ENCODE measurements at regions not wholly inside any gene's neighbourhood (a gene's known extent, or its start where the extent isn't known, plus 50 kb on each side); places are given as distances from the start of the nearest gene placed in this dataset.

DNA sequence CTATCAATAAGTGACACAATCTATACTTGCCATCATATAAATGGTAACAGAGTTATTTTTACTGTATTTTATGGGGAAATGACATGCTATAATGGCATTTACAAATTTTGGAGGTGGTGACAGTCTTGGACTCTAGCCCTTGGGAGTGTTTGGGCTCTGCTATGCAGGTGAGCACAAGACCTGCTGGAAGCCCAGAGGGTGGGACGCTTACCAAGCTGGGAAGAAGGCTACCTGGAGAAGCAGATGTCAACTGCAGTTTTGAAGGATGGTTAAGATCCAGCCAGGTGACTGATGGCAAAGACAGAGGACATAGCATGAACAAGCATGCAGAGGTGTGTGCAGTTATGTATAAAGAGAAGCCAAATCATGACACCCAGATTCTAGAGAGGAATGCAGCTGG lies 346.9 kb downstream of the MYCN start:
- in situ Hi-C loops (cut with HindIII; ENCODE audit: low pct_unique_long_range_greater_than_20kb, low sequenced_read_pairs) = no loop called here

DNA sequence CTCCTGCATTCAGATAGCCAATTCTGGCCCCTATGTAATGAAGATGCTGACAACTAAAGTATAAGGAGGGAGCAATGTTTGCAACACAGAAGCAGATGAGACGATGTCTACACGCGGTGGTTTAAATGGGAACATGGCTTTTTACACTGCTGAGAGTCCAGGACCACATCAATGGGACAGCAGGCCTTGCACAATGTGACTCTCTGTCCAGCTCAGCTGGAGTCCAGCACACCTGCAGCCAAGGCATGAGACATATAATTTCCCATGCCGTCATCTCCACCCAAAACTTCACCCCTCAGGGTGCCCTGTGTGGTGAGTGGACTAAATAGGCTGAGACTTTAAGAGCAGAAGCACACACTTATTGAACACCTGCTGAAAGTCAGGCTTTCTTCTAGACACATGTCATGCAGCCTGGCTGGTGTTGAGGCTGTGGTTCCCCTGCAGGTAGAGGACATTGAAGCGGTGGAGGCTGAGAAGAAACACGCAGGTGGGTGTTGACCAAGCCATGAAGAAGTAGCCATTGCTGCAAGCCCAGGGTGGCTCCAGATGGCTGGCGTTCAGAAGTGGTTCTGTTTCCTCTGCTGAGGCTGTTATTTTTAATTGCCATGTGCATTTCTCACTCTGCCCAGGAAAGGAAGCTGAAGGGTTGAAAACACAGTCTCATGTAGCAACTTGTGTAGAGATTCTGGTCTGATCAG lies 345.6 kb downstream of the MYCN start:
- in situ Hi-C loops (cut with HindIII; ENCODE audit: low pct_unique_long_range_greater_than_20kb, low sequenced_read_pairs) = no loop called here
- no peak for DNase-seq (ENCODE audit: low read depth)

More for the DNA sequence above, 346.9 kb downstream of the MYCN start:
- no peak for DNase-seq (ENCODE audit: low read depth)

DNA sequence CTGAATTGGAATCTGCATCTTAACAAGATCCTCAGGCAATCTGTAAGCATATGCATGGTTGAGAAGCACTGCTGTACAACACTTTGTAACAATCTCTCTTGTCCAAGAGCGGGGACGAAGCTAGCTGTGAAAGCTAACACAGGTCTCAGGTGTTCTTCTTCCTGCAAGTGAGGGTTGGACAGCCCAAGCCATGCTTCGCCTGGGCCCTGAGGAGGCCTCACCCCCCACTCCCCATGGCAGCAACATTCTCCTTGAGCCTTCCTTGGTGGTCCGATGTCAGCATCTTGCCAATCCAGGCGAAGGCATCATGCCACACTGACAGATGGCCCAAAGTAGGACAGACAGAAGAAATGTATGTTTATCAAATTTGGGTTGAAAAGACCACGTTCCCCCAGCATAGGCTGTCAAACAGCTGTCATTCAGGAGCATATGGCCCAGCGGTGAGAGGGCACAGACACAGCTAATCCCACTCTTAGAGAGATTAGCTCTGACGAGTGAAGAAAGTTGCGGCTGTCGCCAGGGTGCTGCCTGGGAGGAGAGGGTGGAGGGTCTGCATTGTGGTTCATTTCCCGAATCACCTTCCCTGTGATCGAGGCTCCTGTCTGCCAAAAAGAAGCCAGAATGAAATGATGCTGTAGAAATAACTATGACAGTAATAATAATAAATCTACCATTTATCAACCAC lies 344.7 kb downstream of the MYCN start:
- in situ Hi-C loops (cut with HindIII; ENCODE audit: low pct_unique_long_range_greater_than_20kb, low sequenced_read_pairs) = no loop called here
- no peak for DNase-seq (ENCODE audit: low read depth)

DNA sequence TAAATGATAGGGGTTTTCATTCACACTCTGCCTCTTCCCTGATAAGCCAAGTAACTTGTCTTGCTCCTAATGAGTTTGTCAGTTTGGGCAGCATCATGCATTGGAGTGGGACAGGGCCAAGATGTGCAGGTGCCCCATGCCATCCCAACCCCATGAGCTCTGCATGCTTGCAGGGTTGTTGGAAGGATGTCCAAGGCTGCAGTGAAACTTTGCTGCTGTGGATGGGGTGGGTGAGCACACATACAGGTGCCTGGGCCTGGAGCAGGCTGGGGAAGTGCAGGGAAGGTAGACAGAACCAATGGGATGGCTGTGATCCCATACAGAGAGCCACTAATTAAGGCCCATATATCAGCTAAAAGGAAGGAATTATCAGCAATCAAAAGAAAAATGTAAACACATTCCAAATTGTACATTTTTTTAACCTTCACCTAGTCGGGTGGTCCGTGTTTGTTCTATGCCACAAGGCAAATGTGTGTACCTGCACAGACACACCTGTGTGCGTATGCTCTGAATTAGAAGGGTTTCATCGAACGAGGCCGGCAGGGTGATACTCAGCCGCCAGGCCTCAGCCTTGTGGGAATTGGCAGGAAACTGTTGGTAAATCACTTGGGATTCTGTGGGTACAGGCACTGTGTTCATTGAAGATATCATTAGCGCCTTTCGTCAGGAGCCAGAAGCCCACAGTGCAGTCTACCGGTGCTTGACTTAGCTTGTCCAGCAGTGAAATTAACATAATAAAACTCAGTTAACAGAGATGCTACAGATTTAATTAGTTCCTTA lies 342.9 kb downstream of the MYCN start:
- no peak for DNase-seq (ENCODE audit: low read depth)
- in situ Hi-C loops (cut with HindIII; ENCODE audit: low pct_unique_long_range_greater_than_20kb, low sequenced_read_pairs) = no loop called here

DNA sequence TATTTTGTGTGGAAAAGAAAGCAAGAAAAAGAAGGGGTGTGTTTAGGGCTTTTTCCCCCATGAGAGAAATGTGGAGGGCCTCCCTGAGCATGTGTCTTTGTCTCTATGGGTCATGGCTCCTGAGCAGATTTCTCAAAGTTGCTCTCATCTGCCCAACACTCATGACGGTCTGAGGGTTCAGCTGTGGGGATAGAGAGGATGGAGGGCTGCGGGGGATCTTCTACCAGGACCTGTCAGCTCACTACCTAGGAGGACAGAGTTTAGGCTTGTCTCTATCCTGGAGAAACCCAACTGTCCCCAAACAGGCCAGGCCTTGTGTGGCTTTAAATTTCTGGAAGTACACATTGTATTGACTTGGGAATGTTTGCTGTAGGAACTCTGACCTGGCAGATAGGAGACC lies 342.2 kb downstream of the MYCN start:
- in situ Hi-C loops (cut with HindIII; ENCODE audit: low pct_unique_long_range_greater_than_20kb, low sequenced_read_pairs) = no loop called here
- no peak for DNase-seq (ENCODE audit: low read depth)

DNA sequence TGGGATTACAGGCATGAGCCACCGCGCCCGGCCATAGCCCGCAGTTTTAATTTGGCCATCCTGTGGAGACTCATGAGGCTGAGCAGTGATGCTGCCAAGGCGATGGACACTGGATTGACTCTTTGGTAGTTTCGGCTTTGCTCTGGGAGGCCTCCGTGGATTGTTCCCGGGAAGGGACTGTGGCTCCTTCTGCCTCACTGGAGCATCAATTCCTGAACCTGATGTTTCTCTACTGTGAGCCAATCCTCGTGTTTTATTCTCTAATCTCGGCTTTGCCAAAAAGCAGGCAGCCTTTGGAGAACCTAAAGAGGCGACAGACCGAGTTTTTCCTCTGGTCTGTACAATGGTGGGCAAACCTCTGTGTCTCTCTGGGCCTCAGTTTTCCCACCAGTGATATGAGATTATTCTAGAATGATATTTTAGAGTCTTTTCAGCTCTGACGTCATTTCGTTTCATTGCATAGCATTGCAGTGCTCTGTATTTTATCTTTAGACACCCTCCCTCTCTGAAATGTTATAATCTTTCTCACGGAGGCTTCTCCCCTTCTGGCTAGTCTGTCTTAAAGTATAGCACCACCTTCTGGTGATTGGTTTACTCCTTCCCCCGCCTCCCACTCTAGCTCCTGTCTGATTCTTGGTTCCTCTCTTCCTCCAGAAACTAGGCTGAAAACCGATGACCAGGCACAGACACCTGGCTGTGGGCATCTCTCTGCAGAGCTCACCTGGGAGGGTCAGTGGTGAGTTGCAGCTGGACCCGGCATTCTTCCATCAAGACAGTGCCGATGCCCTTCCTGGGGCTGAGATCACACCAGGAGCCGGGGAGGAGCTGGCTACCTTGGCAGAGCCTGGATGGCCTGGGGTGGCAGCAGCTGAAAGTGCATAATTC lies 341.3 kb downstream of the MYCN start:
- DNase-seq (ENCODE audit: low read depth) = peak; percentile 41
- in situ Hi-C loops (cut with HindIII; ENCODE audit: low pct_unique_long_range_greater_than_20kb, low sequenced_read_pairs) = no loop called here

DNA sequence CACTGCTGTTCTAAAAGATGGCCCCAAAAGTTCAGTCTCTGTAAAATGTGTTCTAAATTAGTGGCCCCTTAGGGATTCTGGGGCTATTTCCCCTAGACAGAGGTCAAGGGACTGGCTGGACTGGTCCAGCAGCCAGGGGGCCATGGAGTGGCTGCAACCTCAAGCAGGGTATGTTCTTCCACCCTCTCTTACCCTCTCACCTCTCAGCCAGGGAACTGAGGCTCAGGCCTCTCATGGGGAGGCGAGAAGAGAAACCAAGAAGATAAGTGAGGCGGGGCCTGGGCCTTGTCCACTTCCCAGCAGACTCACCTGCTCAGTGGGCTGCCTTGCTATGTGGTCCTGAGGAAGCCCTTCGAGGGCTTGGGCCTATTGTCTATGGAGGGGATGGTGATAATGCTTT lies 339.7 kb downstream of the MYCN start:
- DNase-seq (ENCODE audit: low read depth) = no peak
- in situ Hi-C loops (cut with HindIII; ENCODE audit: low pct_unique_long_range_greater_than_20kb, low sequenced_read_pairs) = no loop called here

DNA sequence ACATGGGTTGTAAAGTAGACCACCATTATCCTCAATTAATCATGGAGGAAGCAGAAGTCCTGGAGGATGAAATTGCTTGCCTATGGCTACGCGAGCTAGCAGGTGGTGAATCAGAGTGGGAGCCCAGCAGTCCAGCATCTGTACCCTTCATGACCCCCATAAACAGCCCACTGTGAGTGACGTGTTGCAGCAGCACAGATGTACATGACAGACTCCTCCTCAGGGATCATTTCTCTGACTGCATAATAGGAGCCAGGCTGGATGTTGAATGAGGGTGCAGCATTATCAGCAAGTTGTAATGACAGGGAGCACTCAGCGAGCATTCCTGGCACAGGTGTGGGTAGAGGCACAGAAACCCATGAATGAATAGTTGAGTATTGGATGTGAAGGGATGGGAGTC lies 339.3 kb downstream of the MYCN start:
- in situ Hi-C loops (cut with HindIII; ENCODE audit: low pct_unique_long_range_greater_than_20kb, low sequenced_read_pairs) = no loop called here
- no peak for DNase-seq (ENCODE audit: low read depth)

DNA sequence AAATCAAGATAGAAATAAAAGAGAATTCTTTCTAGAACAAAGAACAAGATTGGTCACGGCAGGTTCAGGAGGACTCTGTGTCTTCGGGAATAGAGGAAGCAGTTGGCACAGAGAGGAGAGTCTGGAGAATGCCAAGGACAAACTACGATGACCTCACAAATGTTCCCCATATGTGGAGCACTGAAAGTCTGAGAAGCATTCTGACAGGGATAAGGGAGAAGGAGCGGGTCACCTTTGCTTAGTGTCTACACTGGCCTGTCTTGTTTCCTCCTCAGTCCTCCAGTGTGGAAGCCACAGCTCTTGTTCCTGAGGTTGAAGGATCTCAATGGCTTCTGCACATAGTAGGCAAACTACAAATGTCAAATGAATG lies 338.8 kb downstream of the MYCN start:
- no peak for DNase-seq (ENCODE audit: low read depth)
- in situ Hi-C loops (cut with HindIII; ENCODE audit: low pct_unique_long_range_greater_than_20kb, low sequenced_read_pairs) = no loop called here

DNA sequence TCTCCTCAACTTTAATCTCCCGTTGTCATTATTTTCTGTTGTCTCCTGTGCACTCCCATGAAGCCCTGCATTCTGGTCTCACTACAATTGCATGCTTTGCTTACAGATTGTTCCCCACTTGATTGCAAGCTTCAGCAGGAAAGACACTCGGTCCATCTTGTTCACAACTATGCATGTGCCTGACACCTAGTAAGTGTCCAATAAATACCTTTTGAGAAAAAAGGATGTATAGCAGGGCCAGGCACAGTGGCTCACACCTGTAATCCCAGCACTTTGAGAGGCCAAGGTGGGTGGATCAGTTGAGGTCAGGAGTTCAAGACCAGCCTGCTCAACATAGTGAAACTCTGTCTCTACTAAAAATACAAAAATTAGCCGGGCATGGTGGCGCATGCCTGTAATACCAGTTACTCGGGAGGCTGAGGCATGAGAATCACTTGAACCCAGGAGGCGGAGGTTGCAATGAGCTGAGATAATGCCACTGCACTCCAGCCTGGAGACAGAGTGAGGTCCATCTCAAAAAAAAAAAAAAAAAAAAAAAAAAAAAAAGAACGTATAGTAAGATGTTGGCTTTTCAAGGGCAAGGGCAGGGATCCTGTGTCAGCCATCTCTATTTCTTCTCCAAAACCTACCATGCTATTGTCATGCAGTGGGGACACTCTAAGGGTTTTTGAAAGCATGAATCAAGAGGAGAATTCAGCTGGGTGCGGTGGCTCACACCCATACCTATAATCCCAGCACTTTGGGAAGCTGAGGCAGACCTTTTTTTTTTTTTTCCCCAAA lies 338.3 kb downstream of the MYCN start:
- in situ Hi-C loops (cut with HindIII; ENCODE audit: low pct_unique_long_range_greater_than_20kb, low sequenced_read_pairs) = no loop called here
- DNase-seq (ENCODE audit: low read depth) = no peak

DNA sequence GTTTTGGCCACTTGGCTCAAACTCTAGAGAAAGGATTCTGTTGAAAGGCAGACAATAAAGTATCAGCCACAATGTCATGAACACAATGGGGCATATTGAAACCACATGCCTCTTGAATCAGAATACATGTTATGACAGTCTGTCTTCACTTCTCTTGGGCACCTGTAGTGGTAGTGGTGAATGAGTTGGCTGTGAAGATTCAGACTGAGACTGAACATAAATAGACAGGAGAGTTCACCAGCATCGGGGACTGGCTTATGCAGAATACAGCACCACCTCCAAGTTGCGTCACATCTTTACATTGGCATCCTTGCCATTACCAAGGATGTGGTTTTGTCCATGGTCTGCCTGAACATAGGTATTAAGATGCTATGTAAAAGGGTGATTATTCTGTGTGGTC lies 336.8 kb downstream of the MYCN start:
- in situ Hi-C loops (cut with HindIII; ENCODE audit: low pct_unique_long_range_greater_than_20kb, low sequenced_read_pairs) = no loop called here

DNA sequence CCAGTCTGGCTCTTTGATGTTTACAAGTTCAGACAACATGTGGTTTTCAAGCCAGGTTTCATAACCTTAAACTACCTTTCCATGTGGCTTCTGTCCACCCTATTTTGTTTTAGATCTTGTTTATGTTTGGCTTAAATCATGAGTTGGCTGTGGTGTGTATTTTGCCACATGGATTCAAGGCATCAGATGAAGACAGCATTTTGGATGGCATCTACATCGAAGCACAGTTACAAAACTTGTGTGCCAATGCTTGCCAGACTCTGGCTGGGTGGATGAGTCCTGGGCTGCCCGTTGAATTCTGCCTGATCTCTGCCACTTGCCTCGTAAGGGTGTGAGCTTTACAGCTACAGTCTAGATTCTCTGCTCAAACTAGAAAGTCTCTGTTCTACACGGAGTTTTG lies 335.3 kb downstream of the MYCN start:
- in situ Hi-C loops (cut with HindIII; ENCODE audit: low pct_unique_long_range_greater_than_20kb, low sequenced_read_pairs) = no loop called here
- DNase-seq (ENCODE audit: low read depth) = no peak

More for the DNA sequence above, 336.8 kb downstream of the MYCN start:
- DNase-seq (ENCODE audit: low read depth) = no peak

DNA sequence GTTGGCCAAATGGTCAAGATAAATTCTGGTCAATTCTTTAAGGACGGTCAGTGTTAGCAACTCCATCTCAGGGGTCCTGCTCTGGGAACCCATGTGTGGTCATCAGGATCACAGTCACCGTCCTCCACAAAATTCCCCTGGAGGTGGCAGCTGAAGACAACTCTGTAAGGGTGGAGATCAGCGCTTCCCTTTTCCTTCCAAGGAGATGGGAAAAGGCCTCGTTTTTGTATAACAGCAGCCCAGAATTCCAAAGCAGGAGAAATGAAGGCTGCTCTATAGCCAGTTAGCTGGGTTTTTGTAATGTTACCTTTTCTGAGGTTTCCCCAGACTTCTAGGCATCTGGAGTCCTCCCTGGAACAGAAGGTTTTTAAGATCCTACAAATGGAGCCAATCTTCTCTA lies 334.8 kb downstream of the MYCN start:
- in situ Hi-C loops (cut with HindIII; ENCODE audit: low pct_unique_long_range_greater_than_20kb, low sequenced_read_pairs) = no loop called here
- DNase-seq (ENCODE audit: low read depth) = no peak

DNA sequence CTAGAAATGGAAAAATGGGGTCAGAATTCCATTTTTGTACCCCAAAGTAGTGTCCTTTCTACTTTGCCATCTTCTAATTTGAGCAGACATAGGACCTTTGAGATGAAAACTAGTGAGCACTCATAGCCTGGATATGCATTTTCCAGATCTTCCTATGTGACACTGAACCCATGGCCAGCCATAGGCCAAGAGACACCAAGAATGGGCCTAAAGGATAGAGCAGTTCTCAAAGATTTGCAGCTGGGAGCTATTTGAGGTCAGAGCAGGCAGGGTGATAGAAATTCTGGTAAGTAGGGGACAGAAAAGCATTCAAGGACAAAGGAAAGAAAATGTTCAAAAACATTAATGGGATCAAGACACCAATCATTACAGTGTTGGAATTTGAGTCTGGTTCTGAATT lies 332.8 kb downstream of the MYCN start:
- DNase-seq (ENCODE audit: low read depth) = no peak
- in situ Hi-C loops (cut with HindIII; ENCODE audit: low pct_unique_long_range_greater_than_20kb, low sequenced_read_pairs) = no loop called here

DNA sequence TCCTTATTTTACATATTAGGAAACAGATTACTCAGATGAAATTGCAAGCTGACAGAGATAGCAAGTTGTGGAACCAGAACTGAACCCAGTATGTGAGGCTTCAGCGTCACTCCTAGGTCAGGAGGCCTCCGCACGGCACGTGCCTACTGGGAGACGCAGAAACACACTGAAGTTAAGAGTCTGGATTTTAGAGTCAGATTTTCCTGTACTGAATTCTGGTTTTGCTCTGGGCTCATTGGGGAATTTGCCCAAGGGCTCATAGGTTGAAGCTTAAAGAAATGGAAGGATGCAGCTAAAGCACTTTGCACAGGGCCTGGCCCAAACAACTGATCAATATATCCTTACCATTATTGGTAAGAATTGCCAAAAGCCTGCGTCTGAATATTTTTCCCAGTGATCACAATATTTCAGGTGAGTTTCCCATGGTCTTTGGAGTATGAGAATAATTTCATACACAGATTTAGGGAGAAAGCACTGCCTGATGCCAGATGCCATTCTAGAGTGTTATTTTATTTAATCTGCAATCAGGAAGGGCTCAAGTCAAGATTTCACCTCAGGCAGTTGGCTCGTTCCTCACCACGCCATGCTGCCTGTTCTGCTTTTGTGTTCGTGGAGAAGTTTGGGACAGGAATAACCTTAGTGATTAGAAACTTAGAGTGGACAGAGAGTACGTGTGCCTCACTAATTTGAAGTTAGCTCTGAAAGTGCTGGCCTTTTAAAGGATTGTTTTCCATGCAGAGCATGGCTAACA lies 331.9 kb downstream of the MYCN start:
- in situ Hi-C loops (cut with HindIII; ENCODE audit: low pct_unique_long_range_greater_than_20kb, low sequenced_read_pairs) = no loop called here
- DNase-seq (ENCODE audit: low read depth) = no peak

DNA sequence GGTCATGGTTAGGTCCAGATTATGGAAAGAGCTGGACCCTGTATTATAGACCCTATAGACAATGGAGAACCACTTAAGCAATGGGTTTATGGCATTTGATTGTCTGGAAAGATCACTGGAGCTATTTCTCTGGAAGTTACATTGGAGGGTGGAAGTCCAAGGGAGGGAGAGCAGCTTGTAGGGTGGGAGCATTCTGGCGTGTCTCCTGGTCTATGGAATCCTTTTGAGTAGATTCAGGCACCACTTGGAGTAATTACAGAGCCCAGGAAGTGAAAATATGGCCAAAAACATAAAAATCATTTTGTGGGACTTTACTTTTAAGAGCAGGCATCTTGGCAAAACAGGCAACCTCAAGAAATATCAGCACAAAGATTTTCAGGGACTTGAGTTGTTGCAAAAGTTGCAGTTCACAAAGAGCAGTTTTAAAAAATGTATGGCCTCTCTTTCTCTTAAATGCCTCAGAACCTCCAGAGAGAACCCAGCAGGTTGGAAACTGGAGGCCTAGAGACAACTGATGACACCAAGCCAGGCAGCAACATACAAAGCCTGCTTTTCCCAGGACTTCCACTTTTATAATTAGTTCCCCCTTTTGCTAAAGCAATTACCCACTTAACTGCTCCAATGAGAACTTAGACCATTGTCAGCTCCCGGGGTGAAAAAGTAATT lies 331.0 kb downstream of the MYCN start:
- in situ Hi-C loops (cut with HindIII; ENCODE audit: low pct_unique_long_range_greater_than_20kb, low sequenced_read_pairs) = no loop called here
- no peak for DNase-seq (ENCODE audit: low read depth)

DNA sequence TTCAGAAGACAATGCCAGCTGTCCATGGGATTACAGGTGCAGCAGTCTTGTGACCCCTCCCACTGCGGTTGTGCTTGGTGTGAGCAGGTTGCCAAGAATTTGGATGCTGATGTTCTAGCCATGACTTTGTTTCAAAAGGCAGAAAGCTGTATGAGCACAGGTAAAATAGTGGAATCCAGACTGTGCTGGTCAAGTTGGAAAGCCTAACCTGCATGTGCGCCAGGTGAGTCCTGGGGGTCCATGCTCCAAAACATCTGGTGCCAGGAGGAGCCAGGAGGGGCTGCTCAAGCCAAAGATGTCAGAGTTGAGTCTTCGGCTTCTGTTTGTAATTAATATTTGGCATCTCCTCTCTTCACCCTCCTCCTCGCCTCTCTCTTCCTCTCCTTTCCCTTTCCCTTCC lies 330.1 kb downstream of the MYCN start:
- DNase-seq (ENCODE audit: low read depth) = no peak
- in situ Hi-C loops (cut with HindIII; ENCODE audit: low pct_unique_long_range_greater_than_20kb, low sequenced_read_pairs) = no loop called here
